ENCODE measurements at regions not wholly inside any gene's neighbourhood (a gene's known extent, or its start where the extent isn't known, plus 50 kb on each side); places are given as distances from the start of the nearest gene placed in this dataset.

- no peak for DNase-seq
These were observed 62.4 kb upstream of the IGLL5 start for GRCh38 chr22:22825213-22825593.

- DNase-seq = no peak
These were observed 60.3 kb upstream of the IGLL5 start for GRCh38 chr22:22827187-22827939.

GRCh38 chr22:22830193-22830592, 57.4 kb upstream of the IGLL5 start:
- no peak for DNase-seq

- no peak for DNase-seq
These were observed 56.5 kb upstream of the IGLL5 start for GRCh38 chr22:22830957-22831688.

GRCh38 chr22:22833059-22833458, 54.6 kb upstream of the IGLL5 start:
- DNase-seq = no peak

GRCh38 chr22:22833488-22833887, 54.1 kb upstream of the IGLL5 start:
- DNase-seq = no peak

GRCh38 chr22:22834204-22834603, 53.4 kb upstream of the IGLL5 start:
- DNase-seq = no peak

- DNase-seq = no peak
These were observed 52.8 kb upstream of the IGLL5 start for GRCh38 chr22:22834783-22835182.

GRCh38 chr22:22835242-22835641, 52.4 kb upstream of the IGLL5 start:
- no peak for DNase-seq

- DNase-seq = no peak
These were observed 51.8 kb upstream of the IGLL5 start for GRCh38 chr22:22835771-22836291.

GRCh38 chr22:22836635-22837034, 51.0 kb upstream of the IGLL5 start:
- DNase-seq = no peak
